ENCODE measurements at regions not wholly inside any gene's neighbourhood (a gene's known extent, or its start where the extent isn't known, plus 50 kb on each side); places are given as distances from the start of the nearest gene placed in this dataset.

GRCh38 chr13:85379433-85379832 is 419.8 kb downstream of the SLITRK6 start:
- TF ChIP-seq, protein P1, sequence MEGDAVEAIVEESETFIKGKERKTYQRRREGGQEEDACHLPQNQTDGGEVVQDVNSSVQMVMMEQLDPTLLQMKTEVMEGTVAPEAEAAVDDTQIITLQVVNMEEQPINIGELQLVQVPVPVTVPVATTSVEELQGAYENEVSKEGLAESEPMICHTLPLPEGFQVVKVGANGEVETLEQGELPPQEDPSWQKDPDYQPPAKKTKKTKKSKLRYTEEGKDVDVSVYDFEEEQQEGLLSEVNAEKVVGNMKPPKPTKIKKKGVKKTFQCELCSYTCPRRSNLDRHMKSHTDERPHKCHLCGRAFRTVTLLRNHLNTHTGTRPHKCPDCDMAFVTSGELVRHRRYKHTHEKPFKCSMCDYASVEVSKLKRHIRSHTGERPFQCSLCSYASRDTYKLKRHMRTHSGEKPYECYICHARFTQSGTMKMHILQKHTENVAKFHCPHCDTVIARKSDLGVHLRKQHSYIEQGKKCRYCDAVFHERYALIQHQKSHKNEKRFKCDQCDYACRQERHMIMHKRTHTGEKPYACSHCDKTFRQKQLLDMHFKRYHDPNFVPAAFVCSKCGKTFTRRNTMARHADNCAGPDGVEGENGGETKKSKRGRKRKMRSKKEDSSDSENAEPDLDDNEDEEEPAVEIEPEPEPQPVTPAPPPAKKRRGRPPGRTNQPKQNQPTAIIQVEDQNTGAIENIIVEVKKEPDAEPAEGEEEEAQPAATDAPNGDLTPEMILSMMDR (conservative IDR thresholded peaks at IDR 0.05 in 1 of 2, IDR thresholded peaks at IDR 0.05 in 1 of 2; ENCODE audit: low read depth in 1 of 2, low read length in 2 of 2), result no peak
- no peak for TF ChIP-seq EZH2 (IDR thresholded peaks at IDR 0.05; ENCODE audit: low read length, missing control alignments)
- Histone ChIP-seq H3K27me3 (ENCODE audit: control insufficient read depth, insufficient read depth, low read length) (no peaks in the 10 kb centered on the region), H3K9ac (ENCODE audit: insufficient read depth, low read length) (no peak overlapping the region), H2AFZ (ENCODE audit: low read length) (peak overlapping the region; percentile 68), H3K79me2 (ENCODE audit: control insufficient read depth, insufficient read depth, low read length) (no peaks in the 10 kb centered on the region), H3K36me3 (ENCODE audit: control insufficient read depth, insufficient read depth, low read length) (no peaks in the 10 kb centered on the region), H3K4me3 (replicated peaks in 1 of 4; ENCODE audit: control extremely low read depth in 1 of 4, insufficient read depth in 1 of 4, low read depth in 3 of 4, low read length in 4 of 4) (peak overlapping the region in 3 of 4 experiments; percentile 6 to 31 (median 15)), H3K9me3 (ENCODE audit: control insufficient read depth, insufficient read depth, low read depth, low read length) (no peaks in the 10 kb centered on the region), H3K4me1 (ENCODE audit: control insufficient read depth, extremely low read depth, insufficient read depth, low read length) (no peaks in the 10 kb centered on the region), H4K20me1 (ENCODE audit: control insufficient read depth, extremely low read depth, insufficient read depth, low read length) (no peaks in the 10 kb centered on the region), H3K4me2 (ENCODE audit: extremely low read depth, insufficient read depth, low read length) (peak overlapping the region; percentile 39), H3K27ac (ENCODE audit: insufficient read depth, low read length) (no peak overlapping the region)
- DNase-seq (ENCODE audit: low read depth in 2 of 2), result no peak

GRCh38 chr13:85377783-85378182 is 421.4 kb downstream of the SLITRK6 start:
- TF ChIP-seq EZH2 (IDR thresholded peaks at IDR 0.05; ENCODE audit: low read length, missing control alignments), result no peak
- TF ChIP-seq, protein P1 (conservative IDR thresholded peaks at IDR 0.05 in 1 of 2, IDR thresholded peaks at IDR 0.05 in 1 of 2; ENCODE audit: low read depth in 1 of 2, low read length in 2 of 2), result no peak

GRCh38 chr13:85373322-85373721 is 425.9 kb downstream of the SLITRK6 start:
- no peaks in the 10 kb centered on the region for H3K9me3 ChIP-seq (ENCODE audit: control insufficient read depth, insufficient read depth, low read depth, low read length)
- no peak for DNase-seq (ENCODE audit: low read depth in 2 of 2)
- H3K27ac ChIP-seq (ENCODE audit: insufficient read depth, low read length), result no peak overlapping the region

More at GRCh38 chr13:85377783-85378182, 421.4 kb downstream of the SLITRK6 start:
- Histone ChIP-seq H3K4me1 (ENCODE audit: control insufficient read depth, extremely low read depth, insufficient read depth, low read length) (no peaks in the 10 kb centered on the region), H2AFZ (ENCODE audit: low read length) (no peak overlapping the region), H3K4me3 (replicated peaks in 1 of 4; ENCODE audit: control extremely low read depth in 1 of 4, insufficient read depth in 1 of 4, low read depth in 3 of 4, low read length in 4 of 4) (no peak overlapping the region), H3K79me2 (ENCODE audit: control insufficient read depth, insufficient read depth, low read length) (no peaks in the 10 kb centered on the region), H3K27ac (ENCODE audit: insufficient read depth, low read length) (no peak overlapping the region), H3K9ac (ENCODE audit: insufficient read depth, low read length) (no peak overlapping the region), H3K4me2 (ENCODE audit: extremely low read depth, insufficient read depth, low read length) (no peak overlapping the region), H3K27me3 (ENCODE audit: control insufficient read depth, insufficient read depth, low read length) (no peaks in the 10 kb centered on the region), H3K36me3 (ENCODE audit: control insufficient read depth, insufficient read depth, low read length) (no peaks in the 10 kb centered on the region), H3K9me3 (ENCODE audit: control insufficient read depth, insufficient read depth, low read depth, low read length) (no peaks in the 10 kb centered on the region), H4K20me1 (ENCODE audit: control insufficient read depth, extremely low read depth, insufficient read depth, low read length) (no peaks in the 10 kb centered on the region)
- peak in 1 of 2 donors; percentile 1 for DNase-seq (ENCODE audit: low read depth in 2 of 2)

More at GRCh38 chr13:85373322-85373721, 425.9 kb downstream of the SLITRK6 start:
- Histone ChIP-seq H3K4me2 (ENCODE audit: extremely low read depth, insufficient read depth, low read length) (no peak overlapping the region), H3K4me3 (replicated peaks in 1 of 4; ENCODE audit: control extremely low read depth in 1 of 4, insufficient read depth in 1 of 4, low read depth in 3 of 4, low read length in 4 of 4) (no peak overlapping the region), H3K9ac (ENCODE audit: insufficient read depth, low read length) (no peak overlapping the region), H3K79me2 (ENCODE audit: control insufficient read depth, insufficient read depth, low read length) (no peaks in the 10 kb centered on the region), H3K36me3 (ENCODE audit: control insufficient read depth, insufficient read depth, low read length) (no peaks in the 10 kb centered on the region), H2AFZ (ENCODE audit: low read length) (no peak overlapping the region), H3K27me3 (ENCODE audit: control insufficient read depth, insufficient read depth, low read length) (no peaks in the 10 kb centered on the region), H3K4me1 (ENCODE audit: control insufficient read depth, extremely low read depth, insufficient read depth, low read length) (no peaks in the 10 kb centered on the region), H4K20me1 (ENCODE audit: control insufficient read depth, extremely low read depth, insufficient read depth, low read length) (no peaks in the 10 kb centered on the region)
- TF ChIP-seq, protein P1 (conservative IDR thresholded peaks at IDR 0.05 in 1 of 2, IDR thresholded peaks at IDR 0.05 in 1 of 2; ENCODE audit: low read depth in 1 of 2, low read length in 2 of 2), result no peak
- TF ChIP-seq EZH2 (IDR thresholded peaks at IDR 0.05; ENCODE audit: low read length, missing control alignments), result no peak
